Naive thymus-derived CD4-positive, alpha-beta T cell (primary cell): ENCODE measurements at regions not wholly inside any gene's neighbourhood (a gene's known extent, or its start where the extent isn't known, plus 50 kb on each side); places are given as distances from the start of the nearest gene placed in this dataset.
"Not testable (repeated sequence)": the region's sequence is repeated elsewhere in the genome, so short reads cannot be mapped to it uniquely, and the experiment has no call there.

Experiments
- ATAC-seq: fragments of 150-1000 bp; cut with Tn5 transposase; 2 replicates; pipeline ENCODE4 v1.10.0; 2021; ENCODE audit warnings: mild to moderate bottlenecking, moderate library complexity
- CTCF ChIA-PET: fragments of 350-600 bp; sonication (Branson Sonifier 250); formaldehyde crosslinking; loops from one replicate; lab custom pipeline; 2021; ENCODE audit warnings: antibody characterized with exemption; lab: Charles Lee
- POLR2A ChIA-PET: fragments of 350-600 bp; sonication (Branson Sonifier 250); formaldehyde crosslinking; loops from one replicate; lab custom pipeline; 2021; ENCODE audit warnings: antibody characterized with exemption, inconsistent platforms; lab: Charles Lee
- DNase-seq, 9 donors: peaks; one replicate each; pipeline versions ENCODE4 v3.0.0 to v3.0.0-alpha.2; 2020 to 2022; ENCODE audit warnings: mixed read lengths in 1 of 9
- H3K27ac ChIP-seq: one replicate; pipeline ENCODE4 v1.7.0; 2013; ENCODE audit warnings: mild to moderate bottlenecking, low read depth, low read length, moderate library complexity
- H3K27me3 ChIP-seq, 2 donors: one replicate each; pipeline ENCODE4 v1.7.0; 2013; ENCODE audit warnings: low read length in 2 of 2, mild to moderate bottlenecking in 2 of 2, moderate library complexity in 2 of 2; ENCODE audit not compliant: control insufficient read depth in 2 of 2, insufficient read depth in 2 of 2
- H3K36me3 ChIP-seq, 3 experiments: 1 replicate in 2 of 3; 2 replicates in 1 of 3; pipeline ENCODE4 v1.7.0; 2013; ENCODE audit warnings: low read length in 3 of 3, mild to moderate bottlenecking in 3 of 3, moderate library complexity in 1 of 3; ENCODE audit not compliant: insufficient read depth in 3 of 3, control insufficient read depth in 2 of 3
- H3K4me1 ChIP-seq, 2 donors: one replicate each; pipeline ENCODE4 v1.7.0; 2013; ENCODE audit warnings: low read length in 2 of 2, mild to moderate bottlenecking in 2 of 2, moderate library complexity in 1 of 2; ENCODE audit not compliant: control insufficient read depth in 2 of 2, insufficient read depth in 2 of 2
- H3K4me3 ChIP-seq: 2 replicates; pipeline ENCODE4 v1.7.0; 2013; ENCODE audit warnings: mild to moderate bottlenecking, low read length
- H3K9me3 ChIP-seq, 3 experiments: 1 replicate in 2 of 3; 2 replicates in 1 of 3; pipeline ENCODE4 v1.7.0; 2013; ENCODE audit warnings: low read length in 3 of 3; ENCODE audit not compliant: control insufficient read depth in 2 of 3
- H3K27ac Mint-ChIP-seq, 9 donors: one replicate each; pipeline ENCODE4 v1.8.0; 2020 to 2022; ENCODE audit warnings: mixed read lengths in 9 of 9, mild to moderate bottlenecking in 8 of 9, moderate library complexity in 5 of 9, inconsistent platforms in 2 of 9
- H3K27me3 Mint-ChIP-seq, 5 donors: one replicate each; pipeline ENCODE4 v1.8.0; 2021 to 2022; ENCODE audit warnings: mixed read lengths in 5 of 5, mild to moderate bottlenecking in 1 of 5
- H3K36me3 Mint-ChIP-seq, 5 donors: one replicate each; pipeline ENCODE4 v1.8.0; 2020 to 2022; ENCODE audit warnings: mixed read lengths in 5 of 5, mild to moderate bottlenecking in 3 of 5, inconsistent platforms in 1 of 5
- H3K4me1 Mint-ChIP-seq, 7 donors: one replicate each; pipeline ENCODE4 v1.8.0; 2020 to 2022; ENCODE audit warnings: mixed read lengths in 7 of 7, mild to moderate bottlenecking in 3 of 7, inconsistent platforms in 1 of 7
- H3K4me3 Mint-ChIP-seq, 10 donors: one replicate each; pipeline ENCODE4 v1.8.0; 2020 to 2022; ENCODE audit warnings: mild to moderate bottlenecking in 10 of 10, mixed read lengths in 10 of 10, moderate library complexity in 6 of 10, inconsistent platforms in 2 of 10
- H3K9me3 Mint-ChIP-seq, 11 donors: one replicate each; pipeline ENCODE4 v1.8.0; 2020 to 2022; ENCODE audit warnings: mixed read lengths in 11 of 11, mild to moderate bottlenecking in 4 of 11, inconsistent platforms in 1 of 11, moderate library complexity in 1 of 11
- intact Hi-C, 2 donors: fragments of 100-400 bp; cut with micrococcal nuclease; formaldehyde crosslinking; loops; one replicate each; pipeline ENCODE4 v1.15.1; 2023

- H3K4me3 Mint-ChIP-seq: no peak overlapping the region
- Histone ChIP-seq H3K4me1 (no peaks in the 10 kb centered on the region), H3K36me3 (no peaks in the 10 kb centered on the region), H3K9me3 (no peaks in the 10 kb centered on the region), H3K4me3 (no peak overlapping the region), H3K27me3 (no peaks in the 10 kb centered on the region), H3K27ac (no peak overlapping the region)
- no peaks in the 10 kb centered on the region for H3K36me3 Mint-ChIP-seq
- H3K27me3 Mint-ChIP-seq: no peaks in the 10 kb centered on the region
- CTCF ChIA-PET: no interaction called here
- no peak overlapping the region for H3K27ac Mint-ChIP-seq
- intact Hi-C loops: no loop called here
- H3K4me1 Mint-ChIP-seq: no peaks in the 10 kb centered on the region
- ATAC-seq (no peak), DNase-seq (no peak)
- H3K9me3 Mint-ChIP-seq: peaks cover 0 to 4% (median 0%) of the 10 kb centered on the region in 11 donors
- POLR2A ChIA-PET: no interaction called here
Observed at GRCh38 chr6:120759570-120759969, 574.7 kb downstream of the TBC1D32 start.

DNA sequence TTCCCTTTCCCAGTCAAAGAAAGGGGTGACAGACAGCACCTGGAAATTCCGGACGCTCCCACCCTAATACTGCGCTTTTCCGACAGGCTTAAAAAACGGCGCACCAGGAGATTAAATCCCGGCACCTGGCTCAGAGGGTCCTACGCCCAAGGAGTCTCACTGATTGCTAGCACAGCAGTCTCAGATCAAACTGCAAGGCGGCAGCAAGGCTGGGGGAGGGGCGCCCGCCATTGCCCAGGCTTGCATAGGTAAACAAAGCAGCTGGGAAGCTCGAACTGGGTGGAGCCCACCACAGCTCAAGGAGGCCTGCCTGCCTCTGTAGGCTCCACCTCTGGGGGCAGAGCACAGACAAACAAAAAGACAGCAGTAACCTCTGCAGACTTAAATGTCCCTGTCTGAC lies 585.7 kb downstream of the TBC1D32 start:
- CTCF ChIA-PET, POLR2A ChIA-PET, H3K4me1 ChIP-seq, H3K9me3 ChIP-seq, H3K4me3 ChIP-seq, DNase-seq, intact Hi-C loops, H3K4me3 Mint-ChIP-seq, H3K27me3 ChIP-seq, H3K27ac Mint-ChIP-seq, H3K27me3 Mint-ChIP-seq, H3K4me1 Mint-ChIP-seq, H3K36me3 ChIP-seq, H3K27ac ChIP-seq, H3K36me3 Mint-ChIP-seq, ATAC-seq, H3K9me3 Mint-ChIP-seq: not testable (repeated sequence)

DNA sequence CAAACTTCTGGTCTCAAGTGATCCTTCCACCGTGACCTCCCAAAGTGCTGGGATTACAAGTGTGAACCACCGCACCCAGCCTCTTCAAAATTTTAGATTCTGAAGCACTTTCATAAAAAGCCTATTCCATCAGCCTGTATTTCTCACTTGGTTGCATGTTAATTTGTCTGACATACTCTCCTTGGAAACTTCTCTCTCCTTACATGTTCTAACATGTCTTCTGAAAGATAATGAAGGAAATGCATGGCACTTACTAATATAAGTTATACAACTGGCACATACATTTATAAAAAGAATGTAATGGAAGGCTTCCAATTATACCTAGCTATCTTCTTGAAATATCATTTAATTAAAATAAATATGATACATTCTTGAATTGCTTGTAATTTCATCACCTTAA lies 597.5 kb downstream of the TBC1D32 start:
- Mint-ChIP-seq H3K36me3 (no peaks in the 10 kb centered on the region), H3K27ac (no peak overlapping the region), H3K27me3 (no peaks in the 10 kb centered on the region), H3K4me1 (no peaks in the 10 kb centered on the region), H3K4me3 (no peak overlapping the region), H3K9me3 (peaks cover 0 to 11% (median 4%) of the 10 kb centered on the region in 11 donors)
- intact Hi-C loops: no loop called here
- POLR2A ChIA-PET: no interaction called here
- ATAC-seq (no peak), DNase-seq (no peak)
- Histone ChIP-seq H3K4me3 (no peak overlapping the region), H3K27ac (no peak overlapping the region), H3K9me3 (no peaks in the 10 kb centered on the region), H3K4me1 (no peaks in the 10 kb centered on the region), H3K27me3 (no peaks in the 10 kb centered on the region), H3K36me3 (no peaks in the 10 kb centered on the region)
- CTCF ChIA-PET: no interaction called here

DNA sequence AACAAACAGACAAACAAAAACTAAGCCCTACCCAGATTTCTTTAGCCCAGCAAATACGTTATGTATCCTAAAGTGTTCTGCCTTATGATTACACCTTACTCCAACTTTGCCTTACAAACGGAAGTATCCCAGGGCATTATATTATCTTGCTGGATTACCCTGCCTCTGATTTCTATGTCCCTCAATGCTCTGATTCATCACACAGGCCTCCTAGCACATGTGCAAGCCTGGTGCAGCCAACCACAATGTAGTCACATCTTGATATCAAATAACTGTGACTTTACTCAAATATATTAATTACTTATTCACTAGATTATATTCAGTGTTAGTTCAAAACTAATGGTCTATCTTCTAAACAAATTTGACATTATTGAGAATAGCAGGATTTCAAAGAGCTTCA lies 598.6 kb downstream of the TBC1D32 start:
- ChIA-PET CTCF (no interaction called here), POLR2A (no interaction called here)
- Mint-ChIP-seq H3K36me3 (no peaks in the 10 kb centered on the region), H3K4me3 (no peak overlapping the region), H3K27ac (no peak overlapping the region), H3K4me1 (no peaks in the 10 kb centered on the region), H3K27me3 (no peaks in the 10 kb centered on the region), H3K9me3 (peaks cover 0 to 11% (median 4%) of the 10 kb centered on the region in 11 donors)
- ATAC-seq: no peak
- no peaks in the 10 kb centered on the region for H3K27me3 ChIP-seq
- no peak overlapping the region for H3K4me3 ChIP-seq
- H3K27ac ChIP-seq: no peak overlapping the region
- H3K9me3 ChIP-seq: no peaks in the 10 kb centered on the region
- DNase-seq: no peak
- intact Hi-C loops: no loop called here
- H3K4me1 ChIP-seq: no peaks in the 10 kb centered on the region
- H3K36me3 ChIP-seq: no peaks in the 10 kb centered on the region

- DNase-seq (no peak), ATAC-seq (no peak)
- Histone ChIP-seq H3K4me3 (no peak overlapping the region), H3K27me3 (no peaks in the 10 kb centered on the region), H3K4me1 (no peaks in the 10 kb centered on the region), H3K9me3 (no peaks in the 10 kb centered on the region), H3K27ac (no peak overlapping the region), H3K36me3 (no peaks in the 10 kb centered on the region)
- POLR2A ChIA-PET: no interaction called here
- Mint-ChIP-seq H3K4me1 (no peaks in the 10 kb centered on the region), H3K27me3 (no peaks in the 10 kb centered on the region), H3K36me3 (no peaks in the 10 kb centered on the region), H3K27ac (no peak overlapping the region), H3K9me3 (peaks cover 0 to 32% (median 7%) of the 10 kb centered on the region in 11 donors), H3K4me3 (no peak overlapping the region)
- intact Hi-C loops: no loop called here
- CTCF ChIA-PET: interaction anchor here (0.6 kb wide), 1 partner anchor 31 kb away, joined by 4 read pairs; no protein-coding TSS in a partner anchor
Observed at GRCh38 chr6:120711255-120711654, 623.0 kb downstream of the TBC1D32 start.

DNA sequence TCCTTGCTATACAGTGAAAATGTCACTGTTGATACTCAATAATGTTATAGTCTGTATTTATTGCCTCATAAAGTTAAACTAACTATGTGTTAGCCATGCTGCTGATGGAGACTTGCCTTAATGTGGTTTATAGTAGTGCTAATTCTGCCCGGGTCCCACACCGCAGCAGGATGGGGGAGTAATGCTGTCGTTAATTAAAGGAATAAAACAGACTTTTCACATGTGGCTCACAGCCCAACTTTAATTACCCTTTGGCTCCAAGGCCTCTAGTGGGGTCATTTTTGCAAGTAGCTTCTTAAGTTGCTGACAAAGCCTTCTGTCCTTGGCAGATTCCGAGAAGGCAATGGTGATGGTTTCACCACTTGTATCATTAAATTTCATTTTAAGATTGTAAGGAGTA lies 634.3 kb downstream of the TBC1D32 start:
- no peak overlapping the region for H3K27ac Mint-ChIP-seq
- DNase-seq (no peak), ATAC-seq (no peak)
- H3K36me3 Mint-ChIP-seq: no peaks in the 10 kb centered on the region
- Histone ChIP-seq H3K36me3 (no peaks in the 10 kb centered on the region), H3K27ac (no peak overlapping the region), H3K4me3 (no peak overlapping the region), H3K9me3 (no peaks in the 10 kb centered on the region), H3K4me1 (no peaks in the 10 kb centered on the region), H3K27me3 (no peaks in the 10 kb centered on the region)
- POLR2A ChIA-PET: no interaction called here
- intact Hi-C loops: no loop called here
- H3K27me3 Mint-ChIP-seq: no peaks in the 10 kb centered on the region
- H3K9me3 Mint-ChIP-seq: peaks cover 0 to 15% (median 1%) of the 10 kb centered on the region in 11 donors
- no peak overlapping the region for H3K4me3 Mint-ChIP-seq
- CTCF ChIA-PET: no interaction called here
- no peaks in the 10 kb centered on the region for H3K4me1 Mint-ChIP-seq

DNA sequence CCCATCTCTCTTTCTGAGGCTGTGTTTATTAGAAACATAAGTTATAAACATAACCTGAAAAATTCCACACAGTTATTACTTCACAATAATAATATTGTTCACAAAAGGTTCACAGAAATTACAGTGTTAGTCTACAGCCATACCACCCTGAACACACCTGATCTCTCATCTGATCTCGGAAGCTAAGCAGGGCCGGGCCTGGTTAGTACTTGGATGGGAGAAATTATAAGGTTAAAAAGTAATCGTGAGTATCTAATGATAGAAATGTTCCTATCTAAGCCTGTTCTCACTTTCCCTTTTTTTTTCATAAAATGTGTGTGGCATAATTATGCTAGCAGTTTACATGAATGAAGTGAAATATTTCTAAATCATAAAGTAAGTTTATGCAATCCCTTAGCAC lies 647.8 kb downstream of the TBC1D32 start:
- no peaks in the 10 kb centered on the region for H3K9me3 ChIP-seq
- no peak overlapping the region for H3K27ac ChIP-seq
- no peaks in the 10 kb centered on the region for H3K36me3 Mint-ChIP-seq
- no peaks in the 10 kb centered on the region for H3K4me1 Mint-ChIP-seq
- intact Hi-C loops: no loop called here
- no peak for DNase-seq
- no peaks in the 10 kb centered on the region for H3K4me1 ChIP-seq
- POLR2A ChIA-PET: no interaction called here
- CTCF ChIA-PET: no interaction called here
- H3K27me3 ChIP-seq: no peaks in the 10 kb centered on the region
- H3K27ac Mint-ChIP-seq: no peak overlapping the region
- no peak overlapping the region for H3K4me3 Mint-ChIP-seq
- no peak overlapping the region for H3K4me3 ChIP-seq
- peaks cover 0 to 3% (median 0%) of the 10 kb centered on the region in 11 donors for H3K9me3 Mint-ChIP-seq
- H3K27me3 Mint-ChIP-seq: no peaks in the 10 kb centered on the region
- H3K36me3 ChIP-seq: no peaks in the 10 kb centered on the region
- no peak for ATAC-seq
